Bronchial epithelial cell (primary cell): ENCODE measurements at regions not wholly inside any gene's neighbourhood (a gene's known extent, or its start where the extent isn't known, plus 50 kb on each side); places are given as distances from the start of the nearest gene placed in this dataset.

Experiments used
- DNase-seq: peaks from one replicate; pipeline ENCODE4 v3.0.0-alpha.2; 2010; ENCODE audit warnings: low read depth
- FAIRE-seq: peaks from 2 replicates; lab custom pipeline; 2011; peaks lifted over from hg19 to GRCh38; lab: Jason Lieb, UNC
- H3K27me3 ChIP-seq: 2 replicates; pipeline ENCODE4 v1.5.1; 2011; ENCODE audit warnings: low read length; ENCODE audit not compliant: control insufficient read depth, insufficient read depth
- H3K36me3 ChIP-seq: 2 replicates; pipeline ENCODE4 v1.5.1; 2011; ENCODE audit warnings: low read length; ENCODE audit not compliant: control insufficient read depth, insufficient read depth
- H3K4me3 ChIP-seq: 2 replicates; pipeline ENCODE4 v1.5.1; 2011; ENCODE audit warnings: mild to moderate bottlenecking, low read depth, low read length, control low read depth
- CTCF ChIP-seq: IDR thresholded peaks from 2 replicates; pipeline ENCODE4 v1.5.1; 2011; ENCODE audit warnings: mild to moderate bottlenecking, moderate library complexity, low read length, control low read depth, inconsistent platforms; ENCODE audit not compliant: insufficient read depth, severe bottlenecking

GRCh38 chr4:27515140-27515539, 654.5 kb downstream of the STIM2 start:
- TF ChIP-seq CTCF: no peak
- FAIRE-seq (no peak), DNase-seq (no peak)
- no peaks in the 10 kb centered on the region for H3K27me3 ChIP-seq
- H3K4me3 ChIP-seq: no peak overlapping the region
- H3K36me3 ChIP-seq: no peaks in the 10 kb centered on the region

- DNase-seq (no peak), FAIRE-seq (no peak)
- Histone ChIP-seq H3K4me3 (no peak overlapping the region), H3K27me3 (no peaks in the 10 kb centered on the region), H3K36me3 (no peaks in the 10 kb centered on the region)
- TF ChIP-seq CTCF: no peak
These were observed 658.2 kb downstream of the STIM2 start for GRCh38 chr4:27518876-27519275.

- FAIRE-seq (no peak), DNase-seq (peak; percentile 22)
- H3K27me3 ChIP-seq: no peaks in the 10 kb centered on the region
- TF ChIP-seq CTCF: no peak
- H3K4me3 ChIP-seq: no peak overlapping the region
- H3K36me3 ChIP-seq: no peaks in the 10 kb centered on the region
These were observed 663.6 kb downstream of the STIM2 start for GRCh38 chr4:27524224-27524623.

GRCh38 chr4:27534488-27534887, 673.8 kb downstream of the STIM2 start:
- Histone ChIP-seq H3K36me3 (no peaks in the 10 kb centered on the region), H3K27me3 (no peaks in the 10 kb centered on the region), H3K4me3 (no peak overlapping the region)
- no peak for DNase-seq
- no peak for FAIRE-seq
- TF ChIP-seq CTCF: no peak

GRCh38 chr4:27568236-27568951, 707.8 kb downstream of the STIM2 start:
- Histone ChIP-seq H3K36me3 (no peaks in the 10 kb centered on the region), H3K4me3 (no peak overlapping the region), H3K27me3 (no peaks in the 10 kb centered on the region)
- FAIRE-seq (no peak), DNase-seq (no peak)
- no peak for TF ChIP-seq CTCF

- DNase-seq: no peak
- no peak for TF ChIP-seq CTCF
- FAIRE-seq: no peak
- no peaks in the 10 kb centered on the region for H3K36me3 ChIP-seq
- no peak overlapping the region for H3K4me3 ChIP-seq
- no peaks in the 10 kb centered on the region for H3K27me3 ChIP-seq
These were observed 708.3 kb downstream of the STIM2 start for GRCh38 chr4:27568952-27569319.
